DMS79 treated with DMSO at 0.1 percent for 48 hours (cell line): ENCODE measurements at regions not wholly inside any gene's neighbourhood (a gene's known extent, or its start where the extent isn't known, plus 50 kb on each side); places are given as distances from the start of the nearest gene placed in this dataset.
A peak's percentile ranks its signal among the peaks of the same experiment; 100 is the strongest.

Experiments
- DNase-seq: peaks from one replicate; lab custom pipeline; 2025; lab: John Stamatoyannopoulos, UW

- DNase-seq, result no peak
Observed at GRCh38 chr1:234975941-234976860, 152.4 kb downstream of the TOMM20 start.

GRCh38 chr1:234975122-234975940 is 153.3 kb downstream of the TOMM20 start:
- DNase-seq, result peak; percentile 86

DNA sequence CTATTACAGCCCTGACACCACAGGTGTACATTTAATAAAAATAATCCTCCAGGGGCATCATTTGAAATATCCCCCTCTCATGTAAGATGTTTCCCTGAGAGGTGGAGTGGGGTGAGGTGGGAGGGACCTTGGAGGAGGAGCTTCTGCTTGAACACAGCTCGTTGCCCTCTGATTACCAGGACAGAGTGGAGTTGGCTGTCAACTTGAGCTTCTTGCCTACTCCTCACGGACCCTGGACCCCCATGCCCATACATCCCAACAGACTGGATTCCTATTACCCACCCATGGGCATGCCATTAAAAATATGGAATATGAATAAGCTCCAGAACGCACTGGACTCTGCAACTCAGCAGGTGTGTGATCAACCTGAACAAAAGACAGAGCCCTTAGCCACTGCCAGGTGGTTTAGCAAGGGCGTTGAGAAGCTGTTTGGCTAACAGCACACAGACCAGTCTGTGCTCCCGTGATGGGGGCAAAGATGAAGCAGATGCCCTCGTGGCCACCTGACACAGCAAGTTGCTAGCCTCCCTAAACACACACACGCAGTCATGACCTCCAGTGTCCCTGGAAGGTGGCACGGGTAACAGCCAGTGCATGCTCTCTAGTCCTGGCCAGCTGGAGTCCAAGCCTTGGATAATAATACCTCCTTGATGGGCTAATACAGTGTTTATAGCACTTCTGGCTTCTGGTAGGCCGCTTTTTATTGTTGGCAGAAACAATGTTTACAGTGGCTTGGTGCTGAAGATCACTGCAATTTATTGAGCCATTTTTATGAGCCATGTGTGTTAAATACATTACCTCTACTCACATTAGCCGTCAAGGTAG is 155.0 kb downstream of the TOMM20 start:
- DNase-seq, result peak; percentile 77

DNA sequence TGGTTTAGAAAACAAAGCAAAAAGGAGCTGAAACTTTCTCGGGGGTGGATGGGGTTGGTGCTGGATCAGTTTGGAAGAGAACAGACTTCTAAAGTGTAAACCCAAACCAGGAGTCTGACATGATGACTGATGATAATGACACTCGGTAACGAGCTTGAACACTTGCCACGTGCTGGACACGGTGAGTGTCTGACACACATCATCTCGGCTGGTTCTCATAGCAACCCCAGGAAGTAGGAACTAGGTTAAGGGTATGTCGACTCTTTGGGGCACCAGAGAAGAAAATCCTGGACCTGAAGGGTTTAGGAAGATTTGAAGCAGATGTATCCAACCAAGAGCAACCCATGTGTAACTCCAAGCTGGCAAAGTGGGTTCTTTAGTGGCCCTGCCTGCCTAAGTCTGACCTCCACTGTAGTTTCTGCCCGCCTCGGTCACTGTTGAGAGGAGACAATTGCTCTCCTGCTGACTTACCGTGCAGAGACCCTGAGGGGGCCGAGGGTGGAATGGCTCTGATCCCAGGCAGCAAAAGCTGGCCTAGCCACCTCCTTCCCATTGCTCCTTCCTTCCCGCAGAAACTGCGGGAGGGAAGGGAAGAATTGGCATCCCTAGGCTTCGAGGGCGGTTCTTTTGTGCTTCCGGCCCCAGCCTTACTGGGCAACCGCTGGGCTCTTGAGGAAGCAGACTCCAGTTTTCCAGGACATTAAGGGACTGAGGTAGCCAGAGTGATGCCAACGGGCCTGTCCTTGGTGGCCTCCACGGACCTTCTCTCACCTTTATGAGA is 156.0 kb downstream of the TOMM20 start:
- no peak for DNase-seq

DNA sequence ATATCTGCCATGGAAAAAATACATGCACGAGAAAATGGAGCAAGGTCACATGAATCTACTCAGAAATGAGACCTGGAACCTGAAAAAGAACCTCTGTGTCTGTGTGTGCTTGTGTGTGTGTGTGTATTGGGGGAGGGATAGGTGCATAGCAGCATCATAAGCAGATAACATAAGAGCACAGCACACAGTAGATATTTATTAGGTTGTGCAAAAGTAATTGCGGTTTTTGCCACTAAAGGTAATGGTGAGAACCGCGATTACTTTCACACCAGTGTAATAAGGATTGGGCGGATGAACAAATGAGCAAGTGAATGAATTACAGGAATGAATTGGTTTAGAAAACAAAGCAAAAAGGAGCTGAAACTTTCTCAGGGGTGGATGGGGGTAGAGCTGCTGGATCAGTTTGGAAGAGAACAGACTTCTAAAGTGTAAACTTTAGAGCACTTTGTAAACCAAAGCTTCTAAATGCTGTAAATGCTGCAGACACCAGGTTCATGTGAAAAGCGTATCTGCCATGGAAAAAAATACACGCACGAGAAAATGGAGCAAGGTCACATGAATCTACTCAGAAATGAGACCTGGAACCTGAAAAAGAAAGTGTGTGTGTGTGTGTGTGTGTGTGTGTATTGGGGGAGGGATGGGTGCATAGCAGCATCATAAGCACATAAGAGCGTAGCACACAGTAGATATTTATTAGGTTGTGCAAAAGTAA is 156.9 kb downstream of the TOMM20 start:
- no peak for DNase-seq

- DNase-seq, result peak; percentile 95
Observed at GRCh38 chr1:234970731-234971476, 157.7 kb downstream of the TOMM20 start.

DNA sequence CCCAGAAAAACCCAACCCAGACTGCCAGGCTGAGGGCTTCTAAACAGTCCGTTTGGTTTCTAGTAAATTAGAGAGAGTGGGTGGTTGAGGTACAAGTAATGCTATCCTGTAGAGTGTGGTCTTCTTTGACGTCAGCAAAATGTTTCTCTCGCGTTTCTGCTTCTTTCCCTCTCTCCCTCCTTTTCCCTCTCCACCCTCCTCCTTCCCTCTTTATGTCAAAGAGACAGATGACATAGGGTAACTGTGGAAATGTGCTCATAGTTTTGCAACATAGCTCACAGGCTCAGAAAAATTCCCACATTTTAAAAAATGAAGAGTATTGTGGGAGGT is 158.3 kb downstream of the TOMM20 start:
- peak; percentile 69 for DNase-seq

DNA sequence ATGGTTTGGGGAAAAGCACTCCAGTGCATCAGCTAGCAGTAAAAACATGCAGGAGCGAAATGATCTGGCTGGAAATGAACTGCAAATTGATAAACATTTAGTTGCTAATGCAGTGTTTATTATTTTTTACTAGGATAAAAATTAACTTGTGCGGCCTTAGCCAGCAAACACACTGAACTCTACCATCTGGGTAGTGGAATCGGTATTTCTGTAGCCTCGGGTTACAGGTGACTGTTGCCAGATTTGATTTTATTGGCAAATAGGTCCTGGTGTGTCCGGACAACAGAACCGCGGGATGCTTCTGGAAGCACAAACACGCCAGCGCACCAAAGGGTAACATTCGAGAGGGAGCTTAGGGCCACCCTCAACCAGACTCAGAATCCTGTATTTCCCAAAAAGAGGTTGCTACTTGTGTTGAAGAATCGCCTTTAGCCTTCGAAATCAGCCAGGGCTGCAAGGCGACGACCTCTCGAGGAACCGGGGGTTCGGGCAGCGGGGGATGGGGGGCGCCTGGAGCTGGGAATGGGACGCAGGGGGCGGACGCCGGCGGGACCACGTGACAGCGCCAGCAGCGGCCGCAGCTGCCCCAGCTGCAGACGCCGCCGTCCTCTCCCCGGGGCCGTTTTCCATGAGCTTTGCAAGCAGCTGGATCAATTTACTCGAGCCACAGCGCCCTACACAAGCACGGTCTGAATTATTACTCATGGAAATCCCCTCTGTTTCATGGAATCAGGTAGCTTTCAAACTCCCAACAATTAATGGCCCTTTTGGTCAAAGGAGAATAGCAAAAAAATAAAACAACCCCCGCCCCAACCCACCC is 158.8 kb downstream of the TOMM20 start:
- peak; percentile 79 for DNase-seq

DNA sequence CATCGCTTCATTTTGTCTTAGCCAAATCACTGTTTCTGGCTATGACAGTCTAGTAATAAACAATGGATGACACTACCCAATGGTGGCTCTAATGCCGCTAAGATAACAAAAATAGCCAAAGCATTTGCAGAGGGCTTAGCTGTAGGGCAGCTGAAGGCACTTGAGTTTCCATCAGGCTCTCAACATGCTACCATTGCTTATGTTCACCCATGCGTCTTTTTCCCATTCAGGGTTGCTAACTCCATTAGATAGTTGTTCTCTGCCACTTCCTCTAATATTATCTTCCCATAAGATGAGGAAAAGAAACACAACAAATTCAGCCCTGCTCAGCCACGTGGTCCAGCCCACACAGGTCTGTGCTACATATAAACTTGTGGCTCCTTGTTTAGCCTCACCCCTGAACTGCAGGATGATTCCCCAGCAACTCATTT is 159.6 kb downstream of the TOMM20 start:
- peak; percentile 72 for DNase-seq

DNA sequence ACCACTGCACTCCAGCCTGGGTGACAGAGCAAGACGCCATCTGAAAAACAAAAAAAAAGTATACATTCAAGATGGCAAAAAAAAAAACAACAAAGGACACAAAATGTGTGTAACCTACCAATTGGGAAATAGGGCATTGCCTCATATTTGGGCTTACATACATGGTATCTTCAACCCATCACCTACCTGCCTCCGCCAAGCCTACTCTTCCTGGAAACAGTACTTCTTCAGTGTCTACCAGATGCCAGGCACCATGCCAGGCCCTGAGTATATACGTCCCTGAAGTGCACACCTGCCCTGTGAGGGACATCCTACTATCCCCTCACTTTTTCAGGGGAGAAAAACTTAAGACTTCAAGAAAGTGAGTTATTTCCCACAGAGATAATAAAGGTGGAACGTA is 160.2 kb downstream of the TOMM20 start:
- peak; percentile 55 for DNase-seq

- no peak for DNase-seq
Observed at GRCh38 chr1:234967121-234967520, 161.5 kb downstream of the TOMM20 start.

GRCh38 chr1:234965111-234965510 is 163.5 kb downstream of the TOMM20 start:
- DNase-seq, result no peak

DNA sequence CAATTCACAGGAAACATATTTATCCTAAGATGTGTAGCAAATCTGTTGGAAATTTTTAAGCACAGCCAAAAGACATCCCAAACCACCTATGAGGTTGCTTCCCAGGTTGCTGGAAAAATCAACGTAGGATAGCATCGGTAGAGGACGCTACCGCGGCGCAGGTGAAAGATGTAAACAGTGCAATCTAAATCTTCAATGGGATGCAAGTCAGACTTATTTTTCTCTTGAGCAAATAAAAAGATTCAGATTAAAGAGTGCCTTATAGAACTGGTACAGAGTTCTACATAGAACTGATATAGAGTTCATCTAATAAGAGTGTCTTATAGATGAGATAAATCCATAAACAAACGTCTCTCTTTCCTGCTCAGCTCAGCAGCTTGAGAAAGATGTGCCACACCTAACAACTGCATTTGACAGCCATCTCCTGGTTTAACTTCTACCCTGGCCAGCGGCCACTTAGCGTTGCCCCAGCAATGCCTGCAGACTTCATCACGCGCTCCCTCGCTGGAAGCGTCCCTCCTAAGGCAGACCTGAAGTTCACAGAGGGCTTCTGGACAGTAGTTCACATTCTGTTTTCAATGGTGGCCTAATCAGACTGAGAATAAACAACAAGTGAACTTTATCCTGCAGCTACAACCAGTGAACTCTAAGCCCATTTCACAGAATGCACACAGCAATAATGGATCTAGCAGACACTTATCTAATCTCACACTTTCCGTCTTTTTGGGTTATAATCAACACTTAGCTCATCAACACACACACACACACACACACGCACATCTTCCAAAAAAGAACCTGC is 164.5 kb downstream of the TOMM20 start:
- no peak for DNase-seq

DNA sequence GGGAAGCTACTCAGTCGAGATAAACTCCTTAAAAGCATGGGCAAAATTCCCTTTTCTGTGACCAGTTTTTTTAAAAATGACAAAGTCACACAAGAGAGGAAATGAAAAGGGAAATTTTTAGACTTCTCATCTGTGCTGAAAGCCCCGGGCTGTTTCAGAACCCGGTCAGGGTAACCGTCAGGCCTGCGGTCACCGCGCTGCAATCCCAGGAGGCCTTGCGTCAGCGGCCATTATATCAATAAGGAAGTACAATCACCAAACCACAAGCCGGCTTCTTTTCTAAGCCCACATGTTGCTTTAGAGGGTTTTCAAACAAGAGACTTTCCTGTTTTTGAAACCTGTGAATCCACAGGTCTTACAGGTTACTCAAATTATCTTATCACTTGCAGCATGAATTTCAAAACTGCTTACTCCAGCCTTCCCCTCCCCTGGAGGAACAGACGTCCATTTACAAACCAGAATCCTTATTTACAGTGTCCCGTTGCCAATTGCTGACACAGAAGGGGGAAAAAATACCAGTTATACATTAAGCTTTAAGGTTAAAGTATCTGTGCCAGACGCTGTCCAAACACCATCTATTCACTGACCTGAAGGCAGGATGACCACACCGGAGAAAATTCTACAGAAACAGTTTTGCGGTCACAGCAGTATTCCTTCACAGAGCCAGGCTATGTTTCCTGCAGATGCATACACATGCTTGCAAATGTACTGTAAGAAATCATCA is 165.3 kb downstream of the TOMM20 start:
- peak; percentile 56 for DNase-seq

- peak; percentile 82 for DNase-seq
Observed at GRCh38 chr1:234962340-234962989, 166.2 kb downstream of the TOMM20 start.

DNA sequence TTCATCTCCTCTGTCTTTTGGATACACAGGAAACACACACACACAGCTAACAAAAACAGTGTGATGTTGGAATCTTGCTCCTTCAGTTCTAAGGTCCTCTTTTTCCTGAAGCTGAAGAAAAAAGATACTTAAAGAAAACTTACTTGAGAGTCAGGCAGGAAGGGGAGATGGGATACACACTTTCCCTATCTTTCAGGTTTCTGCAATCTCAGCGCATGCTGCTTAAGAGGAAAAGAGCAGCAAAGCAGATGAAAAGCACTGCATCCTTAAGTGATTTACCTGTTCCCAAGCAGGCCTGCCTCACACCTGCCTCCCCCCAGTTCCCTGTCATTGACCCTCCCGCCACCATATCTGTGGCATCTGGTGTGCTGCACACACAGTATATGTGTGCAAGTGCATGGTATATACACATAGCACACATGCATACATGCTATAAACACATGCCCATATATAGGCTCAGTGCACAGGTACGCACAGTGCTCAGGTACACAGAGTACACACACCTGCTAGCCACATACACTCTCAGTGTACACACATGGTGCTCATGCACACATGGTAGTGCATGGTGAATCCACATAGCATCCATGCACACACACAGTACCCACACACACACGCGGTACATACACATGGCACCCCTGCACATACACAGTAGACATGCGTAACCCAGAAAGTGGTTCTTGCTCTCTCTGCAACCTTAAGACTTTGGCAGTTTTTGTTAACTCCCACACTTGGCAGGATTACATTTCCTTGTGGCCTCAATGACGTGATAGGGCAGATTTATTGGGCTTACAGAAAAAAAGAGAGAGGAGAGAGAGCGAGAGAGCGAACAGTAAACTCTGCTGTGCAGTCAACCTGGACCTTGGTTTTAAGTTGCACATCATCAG is 166.9 kb downstream of the TOMM20 start:
- peak; percentile 82 for DNase-seq
